ENCODE measurements at regions not wholly inside any gene's neighbourhood (a gene's known extent, or its start where the extent isn't known, plus 50 kb on each side); places are given as distances from the start of the nearest gene placed in this dataset.
"Not testable (repeated sequence)": the region's sequence is repeated elsewhere in the genome, so short reads cannot be mapped to it uniquely, and the experiment has no call there.

DNA sequence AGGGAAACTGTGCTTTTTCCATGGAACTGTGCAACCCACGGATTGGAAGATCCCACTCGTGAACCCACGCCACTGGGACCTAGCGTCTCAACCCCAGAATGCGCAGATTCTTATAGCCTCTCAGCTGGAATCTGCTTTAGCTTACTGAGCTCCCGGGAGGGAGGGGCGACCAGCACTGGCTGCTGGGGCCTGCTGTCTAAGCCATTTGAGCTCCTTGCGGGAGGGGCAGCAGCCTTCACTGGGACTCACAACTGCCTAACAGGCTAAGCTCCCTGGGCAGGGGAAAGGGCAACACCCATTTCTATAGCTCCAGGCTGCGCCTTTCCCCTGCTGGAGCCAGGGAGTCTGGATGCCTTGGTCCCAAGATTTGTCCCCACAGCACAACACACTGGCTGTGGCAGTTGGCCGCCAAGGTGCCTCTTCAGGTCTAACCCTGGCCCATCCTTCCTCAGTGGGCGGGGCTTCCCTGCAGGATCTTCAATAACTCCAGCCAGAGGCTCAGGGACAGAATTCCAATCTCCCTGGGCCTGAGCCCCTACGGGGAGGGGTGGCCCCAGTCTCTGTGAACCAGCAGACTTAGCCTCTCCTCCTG, 451.7 kb upstream of the PITX2 start:
- no peak overlapping the region for H3K9ac ChIP-seq
- H4K20me1 ChIP-seq (ENCODE audit: insufficient read depth): no peaks in the 10 kb centered on the region
- H3K36me3 ChIP-seq (ENCODE audit: insufficient read depth): no peaks in the 10 kb centered on the region
- no peak overlapping the region for H3K27ac ChIP-seq
- no peak overlapping the region for H2AFZ ChIP-seq (ENCODE audit: low read depth)
- H3K4me1 ChIP-seq (ENCODE audit: low read depth, poor library complexity, severe bottlenecking): no peaks in the 10 kb centered on the region
- no peaks in the 10 kb centered on the region for H3K79me2 ChIP-seq (ENCODE audit: insufficient read depth, low read depth)
- H3K4me2 ChIP-seq: no peak overlapping the region
- no peak overlapping the region for H3K4me3 ChIP-seq (IDR thresholded peaks at IDR 0.05; ENCODE audit: insufficient read depth, low read depth, low read length)
- TF ChIP-seq, protein P1, sequence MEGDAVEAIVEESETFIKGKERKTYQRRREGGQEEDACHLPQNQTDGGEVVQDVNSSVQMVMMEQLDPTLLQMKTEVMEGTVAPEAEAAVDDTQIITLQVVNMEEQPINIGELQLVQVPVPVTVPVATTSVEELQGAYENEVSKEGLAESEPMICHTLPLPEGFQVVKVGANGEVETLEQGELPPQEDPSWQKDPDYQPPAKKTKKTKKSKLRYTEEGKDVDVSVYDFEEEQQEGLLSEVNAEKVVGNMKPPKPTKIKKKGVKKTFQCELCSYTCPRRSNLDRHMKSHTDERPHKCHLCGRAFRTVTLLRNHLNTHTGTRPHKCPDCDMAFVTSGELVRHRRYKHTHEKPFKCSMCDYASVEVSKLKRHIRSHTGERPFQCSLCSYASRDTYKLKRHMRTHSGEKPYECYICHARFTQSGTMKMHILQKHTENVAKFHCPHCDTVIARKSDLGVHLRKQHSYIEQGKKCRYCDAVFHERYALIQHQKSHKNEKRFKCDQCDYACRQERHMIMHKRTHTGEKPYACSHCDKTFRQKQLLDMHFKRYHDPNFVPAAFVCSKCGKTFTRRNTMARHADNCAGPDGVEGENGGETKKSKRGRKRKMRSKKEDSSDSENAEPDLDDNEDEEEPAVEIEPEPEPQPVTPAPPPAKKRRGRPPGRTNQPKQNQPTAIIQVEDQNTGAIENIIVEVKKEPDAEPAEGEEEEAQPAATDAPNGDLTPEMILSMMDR (conservative IDR thresholded peaks at IDR 0.05; ENCODE audit: low read depth, low read length): no peak
- H3K27me3 ChIP-seq (ENCODE audit: insufficient read depth, low read depth): no peaks in the 10 kb centered on the region

DNA sequence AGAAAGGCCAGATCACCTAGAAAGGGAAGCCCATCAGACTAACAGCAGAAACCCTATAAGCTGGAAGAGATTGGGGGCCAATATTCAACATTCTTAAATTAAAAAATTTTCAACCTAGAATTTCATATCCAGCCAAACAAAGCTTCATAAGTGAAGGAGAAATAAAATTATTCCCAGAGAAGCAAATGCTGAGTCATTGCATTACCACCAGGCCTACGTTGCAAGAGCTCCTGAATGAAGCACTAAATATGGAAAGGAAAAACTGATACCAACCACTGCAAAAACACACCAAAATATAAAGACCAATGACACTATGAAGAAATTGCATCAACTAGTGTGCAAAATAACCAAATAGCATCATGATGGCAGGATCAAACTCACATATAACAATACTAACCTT, 453.4 kb upstream of the PITX2 start:
- H3K4me3 ChIP-seq (IDR thresholded peaks at IDR 0.05; ENCODE audit: insufficient read depth, low read depth, low read length); H3K4me2 ChIP-seq; H3K9ac ChIP-seq; H3K4me1 ChIP-seq (ENCODE audit: low read depth, poor library complexity, severe bottlenecking); H3K27me3 ChIP-seq (ENCODE audit: insufficient read depth, low read depth); H3K27ac ChIP-seq; H2AFZ ChIP-seq (ENCODE audit: low read depth); H3K36me3 ChIP-seq (ENCODE audit: insufficient read depth); H4K20me1 ChIP-seq (ENCODE audit: insufficient read depth); H3K79me2 ChIP-seq (ENCODE audit: insufficient read depth, low read depth): not testable (repeated sequence)

DNA sequence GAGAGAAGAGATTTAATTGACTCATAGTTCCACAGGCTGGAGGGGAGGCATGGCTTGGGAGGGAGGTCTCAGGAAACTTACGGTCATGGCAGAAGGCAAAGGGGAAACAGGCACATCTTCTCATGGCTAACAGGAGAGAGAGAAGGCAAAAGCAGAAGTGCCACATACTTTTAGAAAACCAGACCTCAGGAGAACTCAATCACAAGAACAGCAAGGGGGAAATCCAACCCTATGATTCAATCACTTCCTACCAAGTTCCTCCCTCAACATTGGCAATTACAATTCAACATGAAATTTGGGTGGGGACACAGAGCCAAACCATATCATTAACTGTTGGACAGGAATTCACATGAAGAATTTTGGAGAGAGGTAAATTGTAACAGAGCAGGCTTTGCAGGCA, 485.3 kb upstream of the PITX2 start:
- Histone ChIP-seq H4K20me1 (ENCODE audit: insufficient read depth) (no peaks in the 10 kb centered on the region), H3K27ac (no peak overlapping the region), H3K79me2 (ENCODE audit: insufficient read depth, low read depth) (no peaks in the 10 kb centered on the region), H3K4me3 (IDR thresholded peaks at IDR 0.05; ENCODE audit: insufficient read depth, low read depth, low read length) (no peak overlapping the region), H3K27me3 (ENCODE audit: insufficient read depth, low read depth) (no peaks in the 10 kb centered on the region), H3K4me1 (ENCODE audit: low read depth, poor library complexity, severe bottlenecking) (no peaks in the 10 kb centered on the region), H3K9ac (no peak overlapping the region), H2AFZ (ENCODE audit: low read depth) (no peak overlapping the region), H3K36me3 (ENCODE audit: insufficient read depth) (no peaks in the 10 kb centered on the region), H3K4me2 (no peak overlapping the region)
- TF ChIP-seq, protein P1 (conservative IDR thresholded peaks at IDR 0.05; ENCODE audit: low read depth, low read length): no peak

DNA sequence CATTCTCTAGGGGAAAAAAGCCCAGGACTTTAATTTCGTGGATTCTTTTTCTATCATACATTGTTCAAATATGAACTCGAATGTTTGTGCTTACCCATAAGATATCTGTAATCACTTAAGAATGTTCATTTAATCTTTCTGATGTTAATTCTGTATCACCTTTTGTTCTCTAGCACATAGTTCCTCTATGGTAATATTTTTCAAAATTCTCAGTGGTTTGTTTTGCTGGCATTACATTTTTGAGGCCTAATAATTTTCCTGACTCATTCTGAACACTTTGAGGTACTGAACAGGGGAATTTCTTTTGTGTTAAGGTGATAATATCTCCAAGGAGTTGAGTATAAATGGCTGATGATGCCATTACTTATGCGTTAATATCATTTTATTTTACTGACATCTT, 490.7 kb upstream of the PITX2 start:
- no peaks in the 10 kb centered on the region; the same call in 1 of the 2 replicates for H3K36me3 ChIP-seq (ENCODE audit: insufficient read depth)
- H3K9ac ChIP-seq: no peak overlapping the region
- H3K4me2 ChIP-seq: no peak overlapping the region
- H3K27ac ChIP-seq: no peak overlapping the region
- no peaks in the 10 kb centered on the region for H4K20me1 ChIP-seq (ENCODE audit: insufficient read depth)
- H3K4me3 ChIP-seq (IDR thresholded peaks at IDR 0.05; ENCODE audit: insufficient read depth, low read depth, low read length): no peak overlapping the region
- TF ChIP-seq, protein P1 (conservative IDR thresholded peaks at IDR 0.05; ENCODE audit: low read depth, low read length): no peak
- no peaks in the 10 kb centered on the region for H3K27me3 ChIP-seq (ENCODE audit: insufficient read depth, low read depth)
- H2AFZ ChIP-seq (ENCODE audit: low read depth): no peak overlapping the region
- no peaks in the 10 kb centered on the region for H3K79me2 ChIP-seq (ENCODE audit: insufficient read depth, low read depth)
- no peaks in the 10 kb centered on the region for H3K4me1 ChIP-seq (ENCODE audit: low read depth, poor library complexity, severe bottlenecking)

DNA sequence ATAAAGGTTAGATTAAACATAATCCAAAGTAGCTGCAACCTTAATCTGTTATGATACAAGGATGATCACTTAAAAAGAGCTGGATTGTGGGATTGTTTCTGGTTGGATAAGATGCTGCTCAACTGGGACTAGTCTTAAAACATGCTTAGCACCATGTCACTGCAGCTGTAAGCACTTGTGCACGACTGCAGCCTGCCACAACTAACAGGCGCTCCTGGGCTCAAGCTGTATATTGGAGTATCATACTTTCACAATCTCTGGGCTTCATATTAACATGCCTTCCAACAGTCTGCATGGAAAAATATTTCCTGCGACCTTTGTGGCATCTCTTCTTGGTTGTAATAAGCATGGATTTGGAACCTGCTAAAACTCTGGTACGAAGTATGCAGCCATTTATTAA, 493.0 kb upstream of the PITX2 start:
- Histone ChIP-seq H3K4me1 (ENCODE audit: low read depth, poor library complexity, severe bottlenecking) (no peaks in the 10 kb centered on the region), H3K9ac (no peak overlapping the region), H3K4me3 (IDR thresholded peaks at IDR 0.05; ENCODE audit: insufficient read depth, low read depth, low read length) (no peak overlapping the region), H3K4me2 (no peak overlapping the region), H3K79me2 (ENCODE audit: insufficient read depth, low read depth) (no peaks in the 10 kb centered on the region), H3K27ac (no peak overlapping the region), H2AFZ (ENCODE audit: low read depth) (no peak overlapping the region), H4K20me1 (ENCODE audit: insufficient read depth) (no peaks in the 10 kb centered on the region), H3K36me3 (ENCODE audit: insufficient read depth) (no peaks in the 10 kb centered on the region; the same call in 1 of the 2 replicates), H3K27me3 (ENCODE audit: insufficient read depth, low read depth) (no peaks in the 10 kb centered on the region)
- TF ChIP-seq, protein P1 (conservative IDR thresholded peaks at IDR 0.05; ENCODE audit: low read depth, low read length): no peak
